Endothelial cell of umbilical vein (primary cell): ENCODE measurements at regions not wholly inside any gene's neighbourhood (a gene's known extent, or its start where the extent isn't known, plus 50 kb on each side); places are given as distances from the start of the nearest gene placed in this dataset.
A peak's percentile ranks its signal among the peaks of the same experiment; 100 is the strongest.
"Not testable (repeated sequence)": the region's sequence is repeated elsewhere in the genome, so short reads cannot be mapped to it uniquely, and the experiment has no call there.

Experiments
- BruUV-seq: library from RNA; stranded (reverse); fragments of 400-500 nt; replicated peaks from 2 replicates; lab custom pipeline; 2021; lab: Mats Ljungman, UMichigan
- CTCF ChIA-PET: fragments of 300-600, 350-600 bp; sonication (Branson Sonifier 250); formaldehyde crosslinking; loops from one replicate; lab custom pipeline; 2021; ENCODE audit warnings: antibody characterized with exemption, inconsistent platforms; lab: Charles Lee
- POLR2A ChIA-PET: fragments of 300-600, 350-600 bp; sonication (Branson Sonifier 250); formaldehyde crosslinking; loops from one replicate; lab custom pipeline; 2021; ENCODE audit warnings: antibody characterized with exemption, inconsistent platforms; lab: Charles Lee
- DNase-seq: peaks from one replicate; pipeline ENCODE4 v3.0.0-alpha.2; 2011; ENCODE audit warnings: low read depth, low spot score
- FAIRE-seq: peaks from 2 replicates; lab custom pipeline; 2011; peaks lifted over from hg19 to GRCh38; lab: Jason Lieb, UNC
- H2AFZ ChIP-seq: 2 replicates; pipeline ENCODE4 v1.6.0; 2012; ENCODE audit warnings: low read depth, low read length, control low read depth, inconsistent platforms
- H3K27ac ChIP-seq: 2 replicates; pipeline ENCODE4 v1.5.1; 2011; ENCODE audit warnings: low read depth, mild to moderate bottlenecking, control low read depth, low read length, moderate library complexity; ENCODE audit not compliant: insufficient read depth
- H3K27me3 ChIP-seq, 2 experiments: 2 replicates each; pipeline versions ENCODE4 v1.6.0 to v1.6.1; 2011; ENCODE audit warnings: low read length in 2 of 2, mixed read lengths in 1 of 2; ENCODE audit not compliant: control insufficient read depth in 2 of 2, insufficient read depth in 2 of 2
- H3K36me3 ChIP-seq, 2 experiments: 2 replicates in 1 of 2; 3 replicates in 1 of 2; pipeline ENCODE4 v1.5.1; 2011; ENCODE audit warnings: low read length in 2 of 2, mild to moderate bottlenecking in 1 of 2, moderate library complexity in 1 of 2; ENCODE audit not compliant: control insufficient read depth in 2 of 2, insufficient read depth in 2 of 2; ENCODE audit errors: extremely low read depth in 1 of 2
- H3K4me1 ChIP-seq: 3 replicates; pipeline ENCODE4 v1.5.1; 2011; ENCODE audit warnings: mild to moderate bottlenecking, low read length; ENCODE audit not compliant: control insufficient read depth, insufficient read depth; ENCODE audit errors: extremely low read depth
- H3K4me2 ChIP-seq: 2 replicates; pipeline ENCODE4 v1.6.1; 2011; ENCODE audit warnings: low read length, control low read depth, mixed read lengths; ENCODE audit not compliant: insufficient read depth
- H3K4me3 ChIP-seq, 3 experiments: fragments of 200-600 bp in 1 of 3; sonication (generic), shearing (Covaris generic) in 1 of 3; replicated peaks in 1 of 3; 2 replicates each; pipeline ENCODE4 v1.5.1; 2011 to 2016; ENCODE audit warnings: control low read depth in 3 of 3, low read length in 3 of 3, mild to moderate bottlenecking in 2 of 3, inconsistent platforms in 1 of 3, low read depth in 1 of 3, moderate library complexity in 1 of 3; ENCODE audit not compliant: insufficient read depth in 1 of 3
- H3K79me2 ChIP-seq: 2 replicates; pipeline ENCODE4 v1.6.0; 2012; ENCODE audit warnings: low read length, inconsistent platforms; ENCODE audit not compliant: control insufficient read depth, insufficient read depth
- H3K9ac ChIP-seq: replicated peaks from 2 replicates; pipeline ENCODE3; 2011; ENCODE audit warnings: low read length, control low read depth; ENCODE audit not compliant: insufficient read depth; ENCODE audit errors: extremely low read depth
- H3K9me1 ChIP-seq: replicated peaks from 3 replicates; pipeline ENCODE4 v1.6.0; 2011; ENCODE audit warnings: mild to moderate bottlenecking, low read length; ENCODE audit not compliant: control insufficient read depth, insufficient read depth; ENCODE audit errors: extremely low read depth
- H3K9me3 ChIP-seq: replicated peaks from 2 replicates; pipeline ENCODE4 v1.5.1; 2012; ENCODE audit warnings: low read length, inconsistent platforms; ENCODE audit not compliant: control insufficient read depth, insufficient read depth
- H4K20me1 ChIP-seq: replicated peaks from 2 replicates; pipeline ENCODE3; 2011; ENCODE audit warnings: mild to moderate bottlenecking, low read length; ENCODE audit not compliant: control insufficient read depth, insufficient read depth; ENCODE audit errors: extremely low read depth
- EZH2 ChIP-seq: IDR thresholded peaks from 2 replicates; pipeline ENCODE4 v1.6.1; 2012; ENCODE audit warnings: borderline replicate concordance, low read depth, mild to moderate bottlenecking, moderate library complexity, low read length, inconsistent platforms; ENCODE audit not compliant: severe bottlenecking
- FOS ChIP-seq: IDR thresholded peaks from 2 replicates; pipeline ENCODE4 v1.6.1; 2011; ENCODE audit warnings: mild to moderate bottlenecking, low read length, moderate library complexity, borderline replicate concordance; ENCODE audit not compliant: insufficient read depth
- GATA2 ChIP-seq: IDR thresholded peaks from 2 replicates; pipeline ENCODE4 v1.7.0; 2011; ENCODE audit warnings: low read depth, mild to moderate bottlenecking, moderate library complexity, mixed read lengths, low read length; ENCODE audit not compliant: insufficient read length, insufficient read depth
- JUN ChIP-seq: IDR thresholded peaks from 2 replicates; pipeline ENCODE4 v1.6.1; 2011; ENCODE audit warnings: borderline replicate concordance, low read depth; ENCODE audit not compliant: insufficient read length, insufficient read depth
- MYC ChIP-seq: IDR thresholded peaks from one replicate; pipeline ENCODE4 v1.6.1; 2011; ENCODE audit warnings: mild to moderate bottlenecking, low read depth, low read length
- POLR2A ChIP-seq: IDR thresholded peaks from 2 replicates; pipeline ENCODE4 v1.6.1; 2012; ENCODE audit warnings: low read depth, mild to moderate bottlenecking, control low read depth, low read length
- POLR2AphosphoS5 ChIP-seq: IDR thresholded peaks from 2 replicates; pipeline ENCODE4 v1.6.1; 2012; ENCODE audit warnings: low read depth, mild to moderate bottlenecking, control low read depth, low read length, moderate library complexity; ENCODE audit not compliant: insufficient read depth
- dilution Hi-C: fragments of 300-500 bp; cut with MboI; formaldehyde crosslinking; loops from one replicate; pipeline ENCODE4 v1.15.0; 2019; ENCODE audit warnings: low sequenced_read_pairs; ENCODE audit not compliant: extremely low pct_ligation_motif_present
- intact Hi-C: fragments of 100-400 bp; cut with micrococcal nuclease; formaldehyde crosslinking; loops from one replicate; pipeline ENCODE4 v1.10.0; 2022
- TF ChIP-seq, protein P1 (sequence below): IDR thresholded peaks from 2 replicates; pipeline ENCODE4 v1.6.1; 2011; ENCODE audit not compliant: insufficient read depth, insufficient read length
- TF ChIP-seq, protein P2 (sequence below), 2 donors: IDR thresholded peaks; 1 replicate in 1 of 2; 2 replicates in 1 of 2; pipeline ENCODE4 v1.5.1; 2011; ENCODE audit warnings: low read length in 2 of 2, mild to moderate bottlenecking in 2 of 2, moderate library complexity in 2 of 2, control low read depth in 1 of 2, inconsistent platforms in 1 of 2, low read depth in 1 of 2; ENCODE audit not compliant: insufficient read depth in 1 of 2; ENCODE audit errors: extremely low read depth in 1 of 2

DNA sequence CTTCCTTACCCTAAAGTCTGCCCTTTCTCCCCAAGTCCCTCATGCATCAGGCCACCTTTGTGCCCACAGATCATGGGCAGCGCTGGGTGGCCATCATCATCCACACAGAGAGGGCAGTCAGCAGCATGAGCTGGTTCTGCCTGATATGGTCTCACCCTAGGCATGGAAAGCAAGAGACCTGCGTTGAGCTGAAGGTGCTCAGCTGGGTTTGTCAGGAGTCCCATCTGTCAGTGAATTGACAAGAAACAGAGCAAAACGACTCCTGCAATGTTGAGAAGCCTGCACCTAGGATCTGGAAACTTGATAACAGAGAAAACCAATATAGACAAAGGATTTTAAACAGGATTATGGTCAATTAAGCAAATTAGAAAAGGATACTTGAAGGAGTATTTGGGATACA is 242.7 kb upstream of the PRSS1 start:
- Histone ChIP-seq H3K4me2 (no peak overlapping the region), H3K36me3 (no peaks in the 10 kb centered on the region), H3K27me3 (peaks cover 6 to 7% of the 10 kb centered on the region in 2 experiments), H2AFZ (no peak overlapping the region), H3K4me3 (no peak overlapping the region), H3K4me1 (no peaks in the 10 kb centered on the region), H3K9me1 (no peaks in the 10 kb centered on the region), H3K27ac (no peak overlapping the region), H3K9ac (no peak overlapping the region), H4K20me1 (no peaks in the 10 kb centered on the region), H3K79me2 (no peaks in the 10 kb centered on the region), H3K9me3 (no peaks in the 10 kb centered on the region)
- DNase-seq (no peak), FAIRE-seq (no peak)
- no TSS peak for BruUV-seq
- dilution Hi-C loops = no loop called here
- ChIA-PET CTCF (interaction anchor here (0.7 to 3.2 kb wide), 8 partner anchors 9 to 81 kb away, joined by 3 to 15 read pairs (median 4); no protein-coding TSS in a partner anchor), POLR2A (no interaction called here)
- intact Hi-C loops = no loop called here
- TF ChIP-seq MYC (no peak), JUN (no peak), POLR2A (no peak), FOS (no peak), POLR2AphosphoS5 (no peak), GATA2 (no peak), EZH2 (no peak)
- TF ChIP-seq, protein P1, sequence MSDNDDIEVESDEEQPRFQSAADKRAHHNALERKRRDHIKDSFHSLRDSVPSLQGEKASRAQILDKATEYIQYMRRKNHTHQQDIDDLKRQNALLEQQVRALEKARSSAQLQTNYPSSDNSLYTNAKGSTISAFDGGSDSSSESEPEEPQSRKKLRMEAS = no peak
- TF ChIP-seq, protein P2, sequence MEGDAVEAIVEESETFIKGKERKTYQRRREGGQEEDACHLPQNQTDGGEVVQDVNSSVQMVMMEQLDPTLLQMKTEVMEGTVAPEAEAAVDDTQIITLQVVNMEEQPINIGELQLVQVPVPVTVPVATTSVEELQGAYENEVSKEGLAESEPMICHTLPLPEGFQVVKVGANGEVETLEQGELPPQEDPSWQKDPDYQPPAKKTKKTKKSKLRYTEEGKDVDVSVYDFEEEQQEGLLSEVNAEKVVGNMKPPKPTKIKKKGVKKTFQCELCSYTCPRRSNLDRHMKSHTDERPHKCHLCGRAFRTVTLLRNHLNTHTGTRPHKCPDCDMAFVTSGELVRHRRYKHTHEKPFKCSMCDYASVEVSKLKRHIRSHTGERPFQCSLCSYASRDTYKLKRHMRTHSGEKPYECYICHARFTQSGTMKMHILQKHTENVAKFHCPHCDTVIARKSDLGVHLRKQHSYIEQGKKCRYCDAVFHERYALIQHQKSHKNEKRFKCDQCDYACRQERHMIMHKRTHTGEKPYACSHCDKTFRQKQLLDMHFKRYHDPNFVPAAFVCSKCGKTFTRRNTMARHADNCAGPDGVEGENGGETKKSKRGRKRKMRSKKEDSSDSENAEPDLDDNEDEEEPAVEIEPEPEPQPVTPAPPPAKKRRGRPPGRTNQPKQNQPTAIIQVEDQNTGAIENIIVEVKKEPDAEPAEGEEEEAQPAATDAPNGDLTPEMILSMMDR (IDR thresholded peaks at IDR 0.05; ENCODE audit: extremely low read depth in 1 of 2, insufficient read depth in 1 of 2, low read depth in 1 of 2, low read length in 2 of 2) = no peak

DNA sequence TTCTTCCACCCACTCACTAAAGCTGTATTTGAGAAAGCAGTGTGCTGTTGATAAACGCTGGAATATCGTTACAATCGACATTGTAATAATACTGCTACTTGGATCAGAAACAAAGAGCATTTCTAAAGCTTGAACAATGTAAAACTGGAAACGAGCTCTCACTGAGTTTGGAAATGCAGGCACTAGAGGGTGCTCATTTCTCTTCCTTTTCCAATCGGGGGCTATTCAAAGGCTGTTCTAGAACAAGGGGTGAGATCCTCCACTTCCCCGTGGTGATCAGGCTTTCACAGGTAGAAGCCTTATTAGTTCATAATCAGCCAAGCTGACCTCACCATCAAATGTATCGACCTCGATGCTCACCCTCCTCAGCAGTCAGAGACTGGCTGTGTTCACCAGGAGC is 245.3 kb upstream of the PRSS1 start:
- CTCF ChIA-PET = interaction anchor here (1.1 to 3.2 kb wide), 3 partner anchors 10 to 25 kb away, joined by 4 to 15 read pairs (median 12); no protein-coding TSS in a partner anchor
- H3K27me3 ChIP-seq, H4K20me1 ChIP-seq, H3K4me2 ChIP-seq, H3K9ac ChIP-seq, BruUV-seq, POLR2A ChIA-PET, H3K36me3 ChIP-seq, dilution Hi-C loops, H3K4me3 ChIP-seq, H2AFZ ChIP-seq, H3K79me2 ChIP-seq, H3K9me3 ChIP-seq, DNase-seq, intact Hi-C loops, H3K4me1 ChIP-seq, H3K27ac ChIP-seq, H3K9me1 ChIP-seq: not testable (repeated sequence)
- FAIRE-seq = peak; percentile 31
